PC-3 (cell line): ENCODE measurements at regions not wholly inside any gene's neighbourhood (a gene's known extent, or its start where the extent isn't known, plus 50 kb on each side); places are given as distances from the start of the nearest gene placed in this dataset.

ENCODE experiments used
- ATAC-seq: fragments of 200-7000 bp; cut with Tn5 transposase; 2 replicates; pipeline ENCODE4 v1.9.1; 2020; ENCODE audit warnings: mild to moderate bottlenecking, moderate library complexity
- BruUV-seq: library from RNA; stranded (reverse); fragments of 400-500 nt; replicated peaks from 2 replicates; lab custom pipeline; 2021; lab: Mats Ljungman, UMichigan
- CTCF ChIA-PET: fragments of 300-600 bp; sonication (Branson Sonifier 250); formaldehyde crosslinking; loops from one replicate; lab custom pipeline; 2022; ENCODE audit warnings: antibody characterized with exemption; lab: Charles Lee
- POLR2A ChIA-PET: fragments of 300-600 bp; sonication (Branson Sonifier 250); formaldehyde crosslinking; loops from one replicate; lab custom pipeline; 2022; ENCODE audit warnings: antibody characterized with exemption; ENCODE audit not compliant: unreplicated experiment; lab: Charles Lee
- DNase-seq: peaks from one replicate; pipeline ENCODE4 v3.0.0-alpha.2; 2015
- H2AFZ ChIP-seq: fragments of 300-600 bp; sonication (generic); 2 replicates; pipeline ENCODE4 v1.6.0; 2016; ENCODE audit warnings: antibody characterized with exemption, low read length
- H3F3A ChIP-seq: fragments of 300-600 bp; sonication (generic); one replicate; pipeline ENCODE4 v1.6.0; 2017; ENCODE audit warnings: antibody characterized with exemption, low read length, control low read depth, mild to moderate bottlenecking; ENCODE audit not compliant: unreplicated experiment
- H3K27ac ChIP-seq: fragments of 300-600 bp; sonication (generic); 2 replicates; pipeline ENCODE4 v1.5.1; 2016; ENCODE audit warnings: mild to moderate bottlenecking, low read length
- H3K27me3 ChIP-seq: fragments of 300-600 bp; sonication (generic); 2 replicates; pipeline ENCODE4 v1.6.1; 2016; ENCODE audit warnings: low read length, mixed read lengths
- H3K36me3 ChIP-seq: fragments of 300-600 bp; sonication (generic); 2 replicates; pipeline ENCODE4 v1.6.1; 2016; ENCODE audit warnings: low read depth, mixed run types, low read length, mixed read lengths
- H3K4me1 ChIP-seq: fragments of 300-600 bp; sonication (generic); 2 replicates; pipeline ENCODE4 v1.5.1; 2016; ENCODE audit warnings: low read length; ENCODE audit not compliant: insufficient read depth
- H3K4me2 ChIP-seq: fragments of 300-600 bp; sonication (generic); 2 replicates; pipeline ENCODE4 v1.6.0; 2016; ENCODE audit warnings: low read length
- H3K4me3 ChIP-seq: fragments of 300-600 bp; sonication (generic); 2 replicates; pipeline ENCODE4 v1.5.1; 2016; ENCODE audit warnings: mild to moderate bottlenecking, low read length, mixed read lengths
- H3K79me2 ChIP-seq: fragments of 300-600 bp; sonication (generic); 2 replicates; pipeline ENCODE4 v1.6.1; 2017; ENCODE audit warnings: low read length, mixed read lengths
- H3K9ac ChIP-seq: fragments of 300-600 bp; sonication (generic); 2 replicates; pipeline ENCODE4 v1.6.0; 2016; ENCODE audit warnings: mild to moderate bottlenecking, low read length
- H3K9me2 ChIP-seq: fragments of 300-600 bp; sonication (generic); replicated peaks from 2 replicates; pipeline ENCODE4 v1.6.1; 2016; ENCODE audit warnings: mixed run types, low read length, mixed read lengths
- H3K9me3 ChIP-seq: fragments of 300-600 bp; sonication (generic); 2 replicates; pipeline ENCODE4 v1.6.1; 2016; ENCODE audit warnings: low read length, mixed read lengths
- H4K20me1 ChIP-seq: fragments of 300-600 bp; sonication (generic); 2 replicates; pipeline ENCODE4 v1.6.1; 2016; ENCODE audit warnings: low read length, mixed read lengths
- CTCF ChIP-seq: fragments of 300-600 bp; sonication (generic); conservative IDR thresholded peaks from 2 replicates; pipeline ENCODE4 v1.5.1; 2017; ENCODE audit warnings: antibody characterized with exemption, low read depth, mild to moderate bottlenecking, low read length
- EZH2 ChIP-seq: fragments of 300-600 bp; sonication (generic); IDR thresholded peaks from one replicate; pipeline ENCODE4 v1.6.1; 2017; ENCODE audit warnings: antibody characterized with exemption, mild to moderate bottlenecking, low read length; ENCODE audit not compliant: unreplicated experiment
- EZH2phosphoT487 ChIP-seq: fragments of 300-600 bp; sonication (generic); IDR thresholded peaks from 2 replicates; pipeline ENCODE4 v1.6.1; 2018; ENCODE audit warnings: mild to moderate bottlenecking, antibody characterized with exemption, low read length, borderline replicate concordance
- intact Hi-C: fragments of 100-400 bp; cut with micrococcal nuclease; formaldehyde crosslinking; loops from 2 replicates; pipeline ENCODE4 v1.9.0; 2023

DNA sequence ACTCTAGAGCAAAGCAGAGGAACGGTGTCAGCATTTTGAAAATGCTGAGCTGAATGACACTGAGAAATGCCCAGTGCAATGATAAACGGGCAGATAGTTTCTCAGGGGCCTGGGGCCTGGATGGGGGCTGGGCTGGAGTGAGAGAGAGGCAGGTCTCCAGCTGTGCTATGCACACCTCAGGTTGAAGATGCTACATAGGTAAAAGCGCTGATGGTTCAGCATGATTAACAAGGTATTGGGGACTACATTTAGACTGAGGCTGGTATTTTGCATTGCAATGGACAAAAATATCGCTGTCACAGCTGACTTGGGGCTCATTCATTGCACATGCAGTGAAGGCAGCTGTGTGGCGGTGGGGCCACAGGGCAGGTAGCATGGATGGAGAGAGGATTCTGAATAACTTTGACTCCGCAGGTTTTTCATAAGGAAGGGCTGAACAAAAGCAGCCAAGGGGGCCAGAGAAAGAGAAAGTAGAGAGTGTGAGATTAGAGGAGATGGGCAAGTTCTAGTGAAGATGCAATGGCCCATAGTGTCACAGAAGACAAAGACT lies 290.8 kb upstream of the ZNF32 start:
- Histone ChIP-seq H3K27ac (no peak overlapping the region), H3K36me3 (no peaks in the 10 kb centered on the region)
- ATAC-seq, result no peak

DNA sequence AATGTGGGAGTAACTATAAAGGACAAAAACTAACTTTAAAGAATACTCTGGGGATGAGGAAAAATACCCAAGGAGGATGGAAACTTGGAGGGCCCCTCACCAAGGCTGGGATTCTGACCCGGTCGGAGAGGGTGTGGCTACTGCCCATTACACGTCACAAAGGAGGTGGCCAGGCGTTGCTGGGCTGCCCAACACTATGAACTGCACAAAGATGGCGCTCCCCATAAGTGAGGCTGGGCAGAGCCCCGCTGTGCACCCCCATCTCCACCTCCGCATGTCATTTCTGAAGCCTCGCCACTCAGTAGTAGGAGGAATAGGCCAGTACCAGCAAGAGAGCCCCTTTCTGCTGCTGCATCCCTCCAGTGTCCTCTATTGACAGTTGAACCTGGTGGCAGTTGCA lies 290.1 kb upstream of the ZNF32 start:
- no peaks in the 10 kb centered on the region for H4K20me1 ChIP-seq
- no peaks in the 10 kb centered on the region for H3K36me3 ChIP-seq
- H2AFZ ChIP-seq, result no peak overlapping the region
- BruUV-seq, result no TSS peak
- POLR2A ChIA-PET, result no interaction called here
- no peak for DNase-seq
- H3K79me2 ChIP-seq, result no peaks in the 10 kb centered on the region
- H3K4me3 ChIP-seq, result no peak overlapping the region
- H3K27ac ChIP-seq, result no peak overlapping the region
- ATAC-seq, result no peak
- H3K4me1 ChIP-seq, result no peaks in the 10 kb centered on the region
- H3K9me3 ChIP-seq, result no peaks in the 10 kb centered on the region
- H3K27me3 ChIP-seq, result no peaks in the 10 kb centered on the region
- H3K9ac ChIP-seq, result no peak overlapping the region
- no peak for TF ChIP-seq CTCF
- TF ChIP-seq EZH2phosphoT487, result no peak
- TF ChIP-seq EZH2, result no peak
- intact Hi-C loops, result loop anchor here (10.0 kb wide), 1 partner anchor 54 kb away; no protein-coding TSS in a partner anchor
- CTCF ChIA-PET, result no interaction called here
- no peak overlapping the region for H3K4me2 ChIP-seq
- no peaks in the 10 kb centered on the region for H3K9me2 ChIP-seq
- no peaks in the 10 kb centered on the region for H3F3A ChIP-seq

More for the DNA sequence above, 290.8 kb upstream of the ZNF32 start:
- H3K79me2 ChIP-seq, result no peaks in the 10 kb centered on the region
- H3K9me3 ChIP-seq, result no peaks in the 10 kb centered on the region
- H4K20me1 ChIP-seq, result no peaks in the 10 kb centered on the region
- no peak for DNase-seq
- intact Hi-C loops, result loop anchor here (10.0 kb wide), 1 partner anchor 55 kb away; no protein-coding TSS in a partner anchor
- CTCF ChIA-PET, result no interaction called here
- no peaks in the 10 kb centered on the region for H3K4me1 ChIP-seq
- no peaks in the 10 kb centered on the region for H3K27me3 ChIP-seq
- no peaks in the 10 kb centered on the region for H3F3A ChIP-seq
- POLR2A ChIA-PET, result no interaction called here
- H3K9me2 ChIP-seq, result no peaks in the 10 kb centered on the region
- H3K9ac ChIP-seq, result no peak overlapping the region
- no peak overlapping the region for H3K4me3 ChIP-seq
- BruUV-seq, result no TSS peak
- no peak overlapping the region for H3K4me2 ChIP-seq
- H2AFZ ChIP-seq, result no peak overlapping the region
- TF ChIP-seq EZH2 (no peak), CTCF (no peak), EZH2phosphoT487 (no peak)

DNA sequence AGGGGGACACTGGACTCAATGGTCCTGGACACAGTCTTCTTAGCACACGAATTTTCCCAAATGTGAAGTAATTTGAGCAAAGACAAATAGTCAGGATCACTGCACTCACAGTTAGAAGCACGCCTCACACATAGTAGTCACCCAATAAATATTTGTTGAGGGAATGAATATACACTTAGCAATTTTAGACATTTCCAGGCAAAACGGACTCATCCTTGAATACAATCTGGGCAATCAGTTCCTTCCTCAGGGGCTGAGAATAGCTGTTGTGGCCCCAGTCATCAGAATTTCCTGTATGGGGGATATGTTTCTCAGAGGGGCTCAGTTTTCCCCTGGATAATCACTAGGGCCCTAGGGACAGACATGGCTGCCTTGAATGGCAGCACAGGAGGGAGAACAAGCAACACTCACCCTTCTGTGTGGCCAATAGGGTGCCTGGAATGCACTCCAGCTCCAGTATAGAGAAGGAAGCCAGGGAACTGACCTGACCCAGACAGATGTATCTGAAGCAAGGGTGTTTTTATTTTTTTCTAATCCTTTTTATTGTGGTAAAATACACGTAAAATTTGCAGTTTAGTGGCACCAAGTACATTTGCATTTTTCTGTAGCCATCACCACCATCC lies 282.7 kb upstream of the ZNF32 start:
- intact Hi-C loops, result loop anchor here (10.0 kb wide), 1 partner anchor 47 kb away; no protein-coding TSS in a partner anchor
- DNase-seq (peak; percentile 73), ATAC-seq (peak; percentile 91)
- peak overlapping the region; percentile 32 for H3K27ac ChIP-seq
- no peaks in the 10 kb centered on the region for H4K20me1 ChIP-seq
- no TSS peak for BruUV-seq
- peaks cover 14% of the 10 kb centered on the region for H3K4me1 ChIP-seq
- CTCF ChIA-PET, result no interaction called here
- H2AFZ ChIP-seq, result no peak overlapping the region
- no peaks in the 10 kb centered on the region for H3K9me2 ChIP-seq
- H3K9me3 ChIP-seq, result no peaks in the 10 kb centered on the region
- H3K4me3 ChIP-seq, result no peak overlapping the region
- no peaks in the 10 kb centered on the region for H3F3A ChIP-seq
- POLR2A ChIA-PET, result interaction anchor here (0.6 kb wide), 1 partner anchor 63 kb away, joined by 5 read pairs; no protein-coding TSS in a partner anchor
- TF ChIP-seq EZH2, result no peak
- TF ChIP-seq EZH2phosphoT487, result no peak
- TF ChIP-seq CTCF, result no peak
- H3K9ac ChIP-seq, result no peak overlapping the region
- H3K4me2 ChIP-seq, result peak overlapping the region; percentile 22; the same call in 1 of the 2 replicates
- H3K27me3 ChIP-seq, result no peaks in the 10 kb centered on the region
- H3K79me2 ChIP-seq, result no peaks in the 10 kb centered on the region
- no peaks in the 10 kb centered on the region for H3K36me3 ChIP-seq
